B cell (primary cell): ENCODE measurements at regions not wholly inside any gene's neighbourhood (a gene's known extent, or its start where the extent isn't known, plus 50 kb on each side); places are given as distances from the start of the nearest gene placed in this dataset.

Source experiments
- ATAC-seq: fragments of 200-7000 bp; cut with Tn5 transposase; one replicate; pipeline ENCODE4 v1.10.0; 2021; ENCODE audit warnings: low read depth, mild to moderate bottlenecking, moderate number of reproducible peaks, moderate library complexity
- CTCF ChIA-PET: fragments of 350-600 bp; sonication (Branson Sonifier 250); formaldehyde crosslinking; loops from one replicate; lab custom pipeline; 2021; ENCODE audit warnings: antibody characterized with exemption, inconsistent platforms; lab: Charles Lee
- POLR2A ChIA-PET: fragments of 350-600 bp; sonication (Branson Sonifier 250); formaldehyde crosslinking; loops from one replicate; lab custom pipeline; 2021; ENCODE audit warnings: antibody characterized with exemption; lab: Charles Lee
- DNase-seq: peaks from one replicate; pipeline ENCODE4 v3.0.0; 2013
- H2AFZ ChIP-seq: 2 replicates; pipeline ENCODE4 v1.6.1; 2012; ENCODE audit warnings: mild to moderate bottlenecking, low read depth, low read length; ENCODE audit not compliant: insufficient read depth, poor library complexity, severe bottlenecking
- H3K27ac ChIP-seq, 2 donors: 1 replicate in 1 of 2; 2 replicates in 1 of 2; pipeline ENCODE4 v1.5.1; 2012 to 2013; ENCODE audit warnings: low read length in 2 of 2, mild to moderate bottlenecking in 2 of 2, moderate library complexity in 1 of 2
- H3K27me3 ChIP-seq, 4 experiments: fragments of 200-600 bp in 1 of 4; sonication (generic) in 1 of 4; replicated peaks in 1 of 4; 1 replicate in 2 of 4; 2 replicates in 2 of 4; pipeline versions ENCODE4 v1.6.1 to v1.7.0; 2013 to 2016; ENCODE audit warnings: low read length in 3 of 4, mild to moderate bottlenecking in 2 of 4, mixed read lengths in 1 of 4, moderate library complexity in 1 of 4; ENCODE audit not compliant: insufficient read depth in 4 of 4, control insufficient read depth in 3 of 4; ENCODE audit errors: control extremely low read depth in 1 of 4
- H3K36me3 ChIP-seq, 2 experiments: replicated peaks in 1 of 2; 1 replicate in 1 of 2; 2 replicates in 1 of 2; pipeline versions ENCODE4 v1.6.1 to v1.7.1; 2013; ENCODE audit warnings: low read length in 1 of 2; ENCODE audit not compliant: insufficient read depth in 2 of 2, control insufficient read depth in 1 of 2; ENCODE audit errors: control extremely low read depth in 1 of 2, extremely low read depth in 1 of 2
- H3K4me1 ChIP-seq, 2 donors: fragments of 200-600 bp in 1 of 2; sonication (generic) in 1 of 2; 1 replicate in 1 of 2; 2 replicates in 1 of 2; pipeline versions ENCODE4 v1.5.1 to v1.6.1; 2013 to 2017; ENCODE audit warnings: low read length in 2 of 2; ENCODE audit not compliant: control insufficient read depth in 2 of 2, insufficient read depth in 2 of 2
- H3K4me2 ChIP-seq: replicated peaks from 2 replicates; pipeline ENCODE3; 2012; ENCODE audit warnings: mild to moderate bottlenecking, low read depth, low read length; ENCODE audit not compliant: poor library complexity, severe bottlenecking
- H3K4me3 ChIP-seq, 5 experiments: fragments of 200-600 bp in 1 of 5; sonication (generic) in 1 of 5; 1 replicate in 3 of 5; 2 replicates in 2 of 5; pipeline versions ENCODE4 v1.5.1 to v1.7.0; 2011 to 2016; ENCODE audit warnings: low read length in 4 of 5, mild to moderate bottlenecking in 4 of 5, low read depth in 2 of 5, control low read depth in 1 of 5, moderate library complexity in 1 of 5; ENCODE audit not compliant: insufficient read depth in 1 of 5; ENCODE audit errors: control extremely low read depth in 1 of 5, extremely low read depth in 1 of 5
- H3K79me2 ChIP-seq: fragments of 200-600 bp; sonication (generic); one replicate; pipeline ENCODE4 v1.6.0; 2016; ENCODE audit warnings: low read length; ENCODE audit not compliant: control insufficient read depth, insufficient read depth
- H3K9ac ChIP-seq: fragments of 200-600 bp; sonication (generic); 2 replicates; pipeline ENCODE4 v1.6.1; 2017; ENCODE audit warnings: mild to moderate bottlenecking, low read length, moderate library complexity
- H3K9me3 ChIP-seq, 3 donors: one replicate each; pipeline versions ENCODE4 v1.6.1 to v1.7.1; 2013; ENCODE audit warnings: low read length in 2 of 3; ENCODE audit not compliant: control insufficient read depth in 2 of 3, insufficient read depth in 1 of 3; ENCODE audit errors: control extremely low read depth in 1 of 3
- H4K20me1 ChIP-seq: 2 replicates; pipeline ENCODE4 v1.6.0; 2012; ENCODE audit warnings: mild to moderate bottlenecking, low read length; ENCODE audit not compliant: insufficient read depth, control insufficient read depth, poor library complexity, severe bottlenecking
- H3K27ac Mint-ChIP-seq: one replicate; pipeline ENCODE4 v1.8.0; 2021; ENCODE audit warnings: mixed read lengths
- H3K27me3 Mint-ChIP-seq: one replicate; pipeline ENCODE4 v1.8.0; 2021; ENCODE audit warnings: mixed read lengths
- H3K4me1 Mint-ChIP-seq: one replicate; pipeline ENCODE4 v1.8.0; 2021; ENCODE audit warnings: mixed read lengths
- H3K4me3 Mint-ChIP-seq: one replicate; pipeline ENCODE4 v1.8.0; 2021; ENCODE audit warnings: mixed read lengths
- H3K9me3 Mint-ChIP-seq: one replicate; pipeline ENCODE4 v1.8.0; 2022; ENCODE audit warnings: mixed read lengths; ENCODE audit not compliant: insufficient read depth
- EZH2 ChIP-seq: IDR thresholded peaks from 2 replicates; pipeline ENCODE4 v1.6.1; 2012; ENCODE audit warnings: borderline replicate concordance, low read depth, mild to moderate bottlenecking, moderate library complexity, low read length; ENCODE audit not compliant: insufficient read depth, poor library complexity, severe bottlenecking
- WGBS: methylation state at CpG from one replicate; pipeline ENCODE4 v1.1.5; 2013; ENCODE audit warnings: missing lambda C conversion rate; ENCODE audit not compliant: insufficient coverage; 5-methylcytosine and 5-hydroxymethylcytosine counted together
- intact Hi-C: fragments of 100-400 bp; cut with micrococcal nuclease; formaldehyde crosslinking; loops from one replicate; pipeline ENCODE4 v1.10.0; 2022
- TF ChIP-seq, protein P1 (sequence below): fragments of 200-600 bp; IDR thresholded peaks from one replicate; pipeline ENCODE4 v1.8.0; 2022; ENCODE audit warnings: antibody characterized with exemption, mild to moderate bottlenecking

DNA sequence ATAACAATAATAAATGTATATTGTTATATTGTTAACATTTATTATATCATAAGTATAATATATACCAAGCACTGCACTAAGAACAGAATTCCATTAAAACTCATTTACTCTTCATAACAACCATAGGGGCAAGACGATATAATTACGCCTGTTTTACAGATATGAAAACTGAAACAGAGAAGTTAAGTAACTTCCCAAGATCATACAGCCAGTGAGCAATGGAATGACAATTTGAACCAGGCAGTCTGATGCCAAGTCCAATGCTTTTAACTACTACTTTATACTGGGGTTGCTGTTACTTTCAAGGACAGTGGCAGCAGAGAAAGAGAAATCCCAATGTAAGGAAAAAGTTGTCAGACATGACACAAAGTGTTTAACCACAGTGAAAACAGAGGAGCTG is 338.8 kb upstream of the ID2 start:
- no peaks in the 10 kb centered on the region for H3K4me1 ChIP-seq
- H3K36me3 ChIP-seq = no peaks in the 10 kb centered on the region
- no peak overlapping the region for H3K9ac ChIP-seq
- H3K27me3 ChIP-seq = peaks cover 0 to 6% (median 2%) of the 10 kb centered on the region in 4 experiments
- TF ChIP-seq EZH2 = no peak
- TF ChIP-seq, protein P1, sequence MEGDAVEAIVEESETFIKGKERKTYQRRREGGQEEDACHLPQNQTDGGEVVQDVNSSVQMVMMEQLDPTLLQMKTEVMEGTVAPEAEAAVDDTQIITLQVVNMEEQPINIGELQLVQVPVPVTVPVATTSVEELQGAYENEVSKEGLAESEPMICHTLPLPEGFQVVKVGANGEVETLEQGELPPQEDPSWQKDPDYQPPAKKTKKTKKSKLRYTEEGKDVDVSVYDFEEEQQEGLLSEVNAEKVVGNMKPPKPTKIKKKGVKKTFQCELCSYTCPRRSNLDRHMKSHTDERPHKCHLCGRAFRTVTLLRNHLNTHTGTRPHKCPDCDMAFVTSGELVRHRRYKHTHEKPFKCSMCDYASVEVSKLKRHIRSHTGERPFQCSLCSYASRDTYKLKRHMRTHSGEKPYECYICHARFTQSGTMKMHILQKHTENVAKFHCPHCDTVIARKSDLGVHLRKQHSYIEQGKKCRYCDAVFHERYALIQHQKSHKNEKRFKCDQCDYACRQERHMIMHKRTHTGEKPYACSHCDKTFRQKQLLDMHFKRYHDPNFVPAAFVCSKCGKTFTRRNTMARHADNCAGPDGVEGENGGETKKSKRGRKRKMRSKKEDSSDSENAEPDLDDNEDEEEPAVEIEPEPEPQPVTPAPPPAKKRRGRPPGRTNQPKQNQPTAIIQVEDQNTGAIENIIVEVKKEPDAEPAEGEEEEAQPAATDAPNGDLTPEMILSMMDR = no peak
- no peak overlapping the region for H2AFZ ChIP-seq
- intact Hi-C loops = no loop called here
- Mint-ChIP-seq H3K27ac (no peak overlapping the region), H3K9me3 (no peaks in the 10 kb centered on the region), H3K4me3 (no peak overlapping the region), H3K4me1 (no peaks in the 10 kb centered on the region), H3K27me3 (peaks cover under 1% of the 10 kb centered on the region)
- H4K20me1 ChIP-seq = no peaks in the 10 kb centered on the region
- ChIA-PET CTCF (no interaction called here), POLR2A (no interaction called here)
- ATAC-seq (no peak), DNase-seq (no peak)
- H3K27ac ChIP-seq = no peak overlapping the region
- WGBS = 58% methylated on average over 2 of the region's 2 CpGs
- no peak overlapping the region for H3K4me2 ChIP-seq
- H3K9me3 ChIP-seq = peaks cover 0 to 4% (median 0%) of the 10 kb centered on the region in 3 donors
- no peak overlapping the region for H3K4me3 ChIP-seq
- H3K79me2 ChIP-seq = no peaks in the 10 kb centered on the region

- Histone ChIP-seq H3K9ac (no peak overlapping the region), H3K9me3 (peaks cover 0 to 4% (median 0%) of the 10 kb centered on the region in 3 donors), H3K4me3 (no peak overlapping the region), H3K4me1 (no peaks in the 10 kb centered on the region), H3K79me2 (no peaks in the 10 kb centered on the region), H3K36me3 (no peaks in the 10 kb centered on the region), H3K27ac (no peak overlapping the region), H2AFZ (no peak overlapping the region), H3K4me2 (no peak overlapping the region), H4K20me1 (no peaks in the 10 kb centered on the region), H3K27me3 (peaks cover 0 to 7% (median 2%) of the 10 kb centered on the region in 4 experiments)
- H3K27me3 Mint-ChIP-seq = peaks cover 9% of the 10 kb centered on the region
- no peaks in the 10 kb centered on the region for H3K4me1 Mint-ChIP-seq
- CTCF ChIA-PET = no interaction called here
- ATAC-seq (no peak), DNase-seq (no peak)
- 100% methylated on average over 4 of the region's 10 CpGs for WGBS
- intact Hi-C loops = no loop called here
- no peak overlapping the region for H3K4me3 Mint-ChIP-seq
- POLR2A ChIA-PET = no interaction called here
- H3K9me3 Mint-ChIP-seq = no peaks in the 10 kb centered on the region
- TF ChIP-seq EZH2 = no peak
- TF ChIP-seq, protein P1 = no peak
- H3K27ac Mint-ChIP-seq = no peak overlapping the region
These were observed 337.4 kb upstream of the ID2 start for GRCh38 chr2:8344144-8345097.
